Testis (tissue), 2 donors: ENCODE measurements at regions not wholly inside any gene's neighbourhood (a gene's known extent, or its start where the extent isn't known, plus 50 kb on each side); places are given as distances from the start of the nearest gene placed in this dataset.

Experiments
- POLR2A ChIP-seq: fragments of 450-650 bp; IDR thresholded peaks from one replicate; pipeline ENCODE4 v1.6.1; 2017; ENCODE audit warnings: antibody characterized with exemption, mild to moderate bottlenecking, moderate library complexity
- TF ChIP-seq, protein P1 (sequence below), 3 experiments: fragments of 450-650 bp in 2 of 3; fragments of 200-600 bp in 1 of 3; sonication (generic) in 1 of 3; IDR thresholded peaks; one replicate each; pipeline ENCODE4 v1.5.1; 2016 to 2019; ENCODE audit warnings: antibody characterized with exemption in 3 of 3, mild to moderate bottlenecking in 2 of 3, moderate library complexity in 1 of 3

DNA sequence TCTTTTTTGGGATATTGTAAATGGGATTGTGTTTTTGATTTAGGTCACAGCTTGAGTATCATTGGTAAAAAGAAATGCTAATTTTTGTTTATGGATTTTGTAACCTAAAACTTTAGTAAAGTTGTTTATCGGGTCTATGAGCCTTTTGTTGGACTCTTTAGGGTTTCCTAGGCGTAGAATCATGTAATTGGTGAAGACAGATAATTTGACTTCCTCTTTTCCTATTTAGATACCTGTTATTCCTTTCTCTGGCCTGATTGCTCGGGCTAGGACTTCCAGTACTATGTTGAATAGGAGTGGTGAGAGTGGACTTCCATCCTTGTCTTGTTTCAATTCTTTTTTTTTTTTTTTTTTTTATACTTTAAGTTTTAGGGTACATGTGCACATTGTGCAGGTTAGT, 149.0 kb downstream of the QPCT start:
- TF ChIP-seq, protein P1, sequence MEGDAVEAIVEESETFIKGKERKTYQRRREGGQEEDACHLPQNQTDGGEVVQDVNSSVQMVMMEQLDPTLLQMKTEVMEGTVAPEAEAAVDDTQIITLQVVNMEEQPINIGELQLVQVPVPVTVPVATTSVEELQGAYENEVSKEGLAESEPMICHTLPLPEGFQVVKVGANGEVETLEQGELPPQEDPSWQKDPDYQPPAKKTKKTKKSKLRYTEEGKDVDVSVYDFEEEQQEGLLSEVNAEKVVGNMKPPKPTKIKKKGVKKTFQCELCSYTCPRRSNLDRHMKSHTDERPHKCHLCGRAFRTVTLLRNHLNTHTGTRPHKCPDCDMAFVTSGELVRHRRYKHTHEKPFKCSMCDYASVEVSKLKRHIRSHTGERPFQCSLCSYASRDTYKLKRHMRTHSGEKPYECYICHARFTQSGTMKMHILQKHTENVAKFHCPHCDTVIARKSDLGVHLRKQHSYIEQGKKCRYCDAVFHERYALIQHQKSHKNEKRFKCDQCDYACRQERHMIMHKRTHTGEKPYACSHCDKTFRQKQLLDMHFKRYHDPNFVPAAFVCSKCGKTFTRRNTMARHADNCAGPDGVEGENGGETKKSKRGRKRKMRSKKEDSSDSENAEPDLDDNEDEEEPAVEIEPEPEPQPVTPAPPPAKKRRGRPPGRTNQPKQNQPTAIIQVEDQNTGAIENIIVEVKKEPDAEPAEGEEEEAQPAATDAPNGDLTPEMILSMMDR (IDR thresholded peaks at IDR 0.05) = no peak
- no peak for TF ChIP-seq POLR2A
